PC-3 (cell line): ENCODE measurements at regions not wholly inside any gene's neighbourhood (a gene's known extent, or its start where the extent isn't known, plus 50 kb on each side); places are given as distances from the start of the nearest gene placed in this dataset.
A peak's percentile ranks its signal among the peaks of the same experiment; 100 is the strongest.

Experiments
- ATAC-seq: fragments of 200-7000 bp; cut with Tn5 transposase; 2 replicates; pipeline ENCODE4 v1.9.1; 2020; ENCODE audit warnings: mild to moderate bottlenecking, moderate library complexity
- BruUV-seq: library from RNA; stranded (reverse); fragments of 400-500 nt; replicated peaks from 2 replicates; lab custom pipeline; 2021; lab: Mats Ljungman, UMichigan
- CTCF ChIA-PET: fragments of 300-600 bp; sonication (Branson Sonifier 250); formaldehyde crosslinking; loops from one replicate; lab custom pipeline; 2022; ENCODE audit warnings: antibody characterized with exemption; lab: Charles Lee
- POLR2A ChIA-PET: fragments of 300-600 bp; sonication (Branson Sonifier 250); formaldehyde crosslinking; loops from one replicate; lab custom pipeline; 2022; ENCODE audit warnings: antibody characterized with exemption; ENCODE audit not compliant: unreplicated experiment; lab: Charles Lee
- DNase-seq: peaks from one replicate; pipeline ENCODE4 v3.0.0-alpha.2; 2015
- H2AFZ ChIP-seq: fragments of 300-600 bp; sonication (generic); 2 replicates; pipeline ENCODE4 v1.6.0; 2016; ENCODE audit warnings: antibody characterized with exemption, low read length
- H3F3A ChIP-seq: fragments of 300-600 bp; sonication (generic); one replicate; pipeline ENCODE4 v1.6.0; 2017; ENCODE audit warnings: antibody characterized with exemption, low read length, control low read depth, mild to moderate bottlenecking; ENCODE audit not compliant: unreplicated experiment
- H3K27ac ChIP-seq: fragments of 300-600 bp; sonication (generic); 2 replicates; pipeline ENCODE4 v1.5.1; 2016; ENCODE audit warnings: mild to moderate bottlenecking, low read length
- H3K27me3 ChIP-seq: fragments of 300-600 bp; sonication (generic); 2 replicates; pipeline ENCODE4 v1.6.1; 2016; ENCODE audit warnings: low read length, mixed read lengths
- H3K36me3 ChIP-seq: fragments of 300-600 bp; sonication (generic); 2 replicates; pipeline ENCODE4 v1.6.1; 2016; ENCODE audit warnings: low read depth, mixed run types, low read length, mixed read lengths
- H3K4me1 ChIP-seq: fragments of 300-600 bp; sonication (generic); 2 replicates; pipeline ENCODE4 v1.5.1; 2016; ENCODE audit warnings: low read length; ENCODE audit not compliant: insufficient read depth
- H3K4me2 ChIP-seq: fragments of 300-600 bp; sonication (generic); 2 replicates; pipeline ENCODE4 v1.6.0; 2016; ENCODE audit warnings: low read length
- H3K4me3 ChIP-seq: fragments of 300-600 bp; sonication (generic); 2 replicates; pipeline ENCODE4 v1.5.1; 2016; ENCODE audit warnings: mild to moderate bottlenecking, low read length, mixed read lengths
- H3K79me2 ChIP-seq: fragments of 300-600 bp; sonication (generic); 2 replicates; pipeline ENCODE4 v1.6.1; 2017; ENCODE audit warnings: low read length, mixed read lengths
- H3K9ac ChIP-seq: fragments of 300-600 bp; sonication (generic); 2 replicates; pipeline ENCODE4 v1.6.0; 2016; ENCODE audit warnings: mild to moderate bottlenecking, low read length
- H3K9me2 ChIP-seq: fragments of 300-600 bp; sonication (generic); replicated peaks from 2 replicates; pipeline ENCODE4 v1.6.1; 2016; ENCODE audit warnings: mixed run types, low read length, mixed read lengths
- H3K9me3 ChIP-seq: fragments of 300-600 bp; sonication (generic); 2 replicates; pipeline ENCODE4 v1.6.1; 2016; ENCODE audit warnings: low read length, mixed read lengths
- H4K20me1 ChIP-seq: fragments of 300-600 bp; sonication (generic); 2 replicates; pipeline ENCODE4 v1.6.1; 2016; ENCODE audit warnings: low read length, mixed read lengths
- CTCF ChIP-seq: fragments of 300-600 bp; sonication (generic); conservative IDR thresholded peaks from 2 replicates; pipeline ENCODE4 v1.5.1; 2017; ENCODE audit warnings: antibody characterized with exemption, low read depth, mild to moderate bottlenecking, low read length
- EZH2 ChIP-seq: fragments of 300-600 bp; sonication (generic); IDR thresholded peaks from one replicate; pipeline ENCODE4 v1.6.1; 2017; ENCODE audit warnings: antibody characterized with exemption, mild to moderate bottlenecking, low read length; ENCODE audit not compliant: unreplicated experiment
- EZH2phosphoT487 ChIP-seq: fragments of 300-600 bp; sonication (generic); IDR thresholded peaks from 2 replicates; pipeline ENCODE4 v1.6.1; 2018; ENCODE audit warnings: mild to moderate bottlenecking, antibody characterized with exemption, low read length, borderline replicate concordance
- intact Hi-C: fragments of 100-400 bp; cut with micrococcal nuclease; formaldehyde crosslinking; loops from 2 replicates; pipeline ENCODE4 v1.9.0; 2023

GRCh38 chr6:108746836-108747575 is 101.2 kb upstream of the ARMC2 start:
- Histone ChIP-seq H3K36me3 (no peaks in the 10 kb centered on the region), H2AFZ (no peak overlapping the region), H3K4me1 (peaks cover 52% of the 10 kb centered on the region), H3K9me2 (no peaks in the 10 kb centered on the region), H4K20me1 (no peaks in the 10 kb centered on the region), H3K79me2 (no peaks in the 10 kb centered on the region), H3K9me3 (no peaks in the 10 kb centered on the region), H3F3A (no peaks in the 10 kb centered on the region), H3K4me2 (0 out of 2 replicates have a peak overlapping the region, but pooled peaks have one; percentile 26), H3K27ac (no peak overlapping the region), H3K4me3 (no peak overlapping the region), H3K27me3 (no peaks in the 10 kb centered on the region), H3K9ac (no peak overlapping the region)
- TF ChIP-seq EZH2 (no peak), EZH2phosphoT487 (no peak), CTCF (no peak)
- intact Hi-C loops: no loop called here
- ChIA-PET CTCF (no interaction called here), POLR2A (interaction anchor here (0.6 kb wide), 1 partner anchor 9 kb away, joined by 3 read pairs; no protein-coding TSS in a partner anchor)
- ATAC-seq (no peak), DNase-seq (no peak)
- BruUV-seq: no TSS peak

GRCh38 chr6:108748055-108748454 is 100.2 kb upstream of the ARMC2 start:
- ChIA-PET POLR2A (no interaction called here), CTCF (no interaction called here)
- TF ChIP-seq EZH2phosphoT487 (no peak), CTCF (no peak), EZH2 (no peak)
- H3K4me3 ChIP-seq: no peak overlapping the region
- H3K79me2 ChIP-seq: no peaks in the 10 kb centered on the region
- H3K4me1 ChIP-seq: peaks cover 55% of the 10 kb centered on the region
- no peaks in the 10 kb centered on the region for H3K9me2 ChIP-seq
- no peaks in the 10 kb centered on the region for H3F3A ChIP-seq
- no TSS peak for BruUV-seq
- H3K36me3 ChIP-seq: no peaks in the 10 kb centered on the region
- H3K4me2 ChIP-seq: peak overlapping the region; percentile 36
- DNase-seq: peak; percentile 56
- H3K27ac ChIP-seq: peak overlapping the region; percentile 42
- no peak overlapping the region for H3K9ac ChIP-seq
- no peak for ATAC-seq
- no peaks in the 10 kb centered on the region for H3K27me3 ChIP-seq
- no peaks in the 10 kb centered on the region for H3K9me3 ChIP-seq
- intact Hi-C loops: no loop called here
- H4K20me1 ChIP-seq: no peaks in the 10 kb centered on the region
- no peak overlapping the region for H2AFZ ChIP-seq

GRCh38 chr6:108748959-108749358 is 99.3 kb upstream of the ARMC2 start:
- no peak overlapping the region for H2AFZ ChIP-seq
- no peaks in the 10 kb centered on the region for H3F3A ChIP-seq
- H3K36me3 ChIP-seq: no peaks in the 10 kb centered on the region
- no peaks in the 10 kb centered on the region for H3K79me2 ChIP-seq
- ChIA-PET POLR2A (no interaction called here), CTCF (no interaction called here)
- intact Hi-C loops: no loop called here
- DNase-seq (no peak), ATAC-seq (no peak)
- H3K27me3 ChIP-seq: no peaks in the 10 kb centered on the region
- no peak for TF ChIP-seq EZH2
- TF ChIP-seq EZH2phosphoT487: no peak
- no peak for TF ChIP-seq CTCF
- peaks cover 62% of the 10 kb centered on the region for H3K4me1 ChIP-seq
- no peak overlapping the region for H3K9ac ChIP-seq
- H4K20me1 ChIP-seq: no peaks in the 10 kb centered on the region
- H3K27ac ChIP-seq: no peak overlapping the region
- BruUV-seq: no TSS peak
- no peaks in the 10 kb centered on the region for H3K9me2 ChIP-seq
- no peak overlapping the region for H3K4me3 ChIP-seq
- H3K4me2 ChIP-seq: no peak overlapping the region
- H3K9me3 ChIP-seq: no peaks in the 10 kb centered on the region
